ENCODE measurements at regions not wholly inside any gene's neighbourhood (a gene's known extent, or its start where the extent isn't known, plus 50 kb on each side); places are given as distances from the start of the nearest gene placed in this dataset.

- Histone ChIP-seq H4K20me1 (ENCODE audit: insufficient read depth, low read length) (no peaks in the 10 kb centered on the region), H3K4me1 (ENCODE audit: insufficient read depth, low read length, severe bottlenecking) (no peaks in the 10 kb centered on the region), H3K9me3 (ENCODE audit: low read length) (no peaks in the 10 kb centered on the region), H3K9me2 (ENCODE audit: low read depth, low read length) (no peaks in the 10 kb centered on the region), H3K27me3 (ENCODE audit: insufficient read depth, low read length) (no peaks in the 10 kb centered on the region), H3F3A (ENCODE audit: insufficient read depth, low read length) (no peaks in the 10 kb centered on the region), H3K4me2 (ENCODE audit: low read length) (no peak overlapping the region), H3K9ac (ENCODE audit: low read length) (no peak overlapping the region), H3K36me3 (ENCODE audit: insufficient read depth, low read length) (no peaks in the 10 kb centered on the region), H3K4me3 (ENCODE audit: low read depth, low read length, poor library complexity, severe bottlenecking) (no peak overlapping the region), H3K27ac (ENCODE audit: low read depth, low read length, poor library complexity, severe bottlenecking) (no peak overlapping the region), H3K79me2 (ENCODE audit: insufficient read depth, low read length) (no peaks in the 10 kb centered on the region), H2AFZ (ENCODE audit: low read length) (no peak overlapping the region)
- TF ChIP-seq CTCF (IDR thresholded peaks at IDR 0.05; ENCODE audit: low read length), result no peak
- no peak for TF ChIP-seq EZH2 (IDR thresholded peaks at IDR 0.05; ENCODE audit: borderline replicate concordance, low read length)
Measured at GRCh38 chr4:151613290-151613689, 147.5 kb downstream of the GATB start.

DNA sequence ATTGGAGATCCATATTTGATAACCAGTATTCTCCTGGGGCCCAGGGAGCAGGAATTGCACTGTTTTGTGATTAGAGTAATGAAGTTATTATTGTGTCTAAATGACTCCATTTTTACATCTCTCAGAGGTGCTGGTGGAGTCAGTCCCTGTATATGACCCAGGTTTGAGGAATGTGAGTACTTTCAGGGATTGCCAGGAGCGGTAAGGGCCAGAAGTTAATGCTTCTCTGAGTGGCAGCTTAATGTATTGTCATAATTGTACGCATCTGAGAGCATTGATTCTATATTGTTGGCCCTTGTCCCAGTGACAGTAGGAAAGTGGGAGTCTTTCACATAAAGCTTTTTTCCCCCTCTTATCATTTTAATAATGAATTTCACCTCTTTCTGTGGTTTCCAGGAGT, 146.2 kb downstream of the GATB start:
- Histone ChIP-seq H3K4me1 (ENCODE audit: insufficient read depth, low read length, severe bottlenecking) (no peaks in the 10 kb centered on the region), H3K79me2 (ENCODE audit: insufficient read depth, low read length) (no peaks in the 10 kb centered on the region), H3F3A (ENCODE audit: insufficient read depth, low read length) (no peaks in the 10 kb centered on the region), H3K27me3 (ENCODE audit: insufficient read depth, low read length) (no peaks in the 10 kb centered on the region), H3K4me2 (ENCODE audit: low read length) (no peak overlapping the region), H3K9me3 (ENCODE audit: low read length) (no peaks in the 10 kb centered on the region), H3K9ac (ENCODE audit: low read length) (no peak overlapping the region), H2AFZ (ENCODE audit: low read length) (no peak overlapping the region), H3K36me3 (ENCODE audit: insufficient read depth, low read length) (no peaks in the 10 kb centered on the region), H3K9me2 (ENCODE audit: low read depth, low read length) (no peaks in the 10 kb centered on the region), H3K27ac (ENCODE audit: low read depth, low read length, poor library complexity, severe bottlenecking) (no peak overlapping the region), H4K20me1 (ENCODE audit: insufficient read depth, low read length) (no peaks in the 10 kb centered on the region), H3K4me3 (ENCODE audit: low read depth, low read length, poor library complexity, severe bottlenecking) (no peak overlapping the region)
- TF ChIP-seq CTCF (IDR thresholded peaks at IDR 0.05; ENCODE audit: low read length), result no peak
- no peak for TF ChIP-seq EZH2 (IDR thresholded peaks at IDR 0.05; ENCODE audit: borderline replicate concordance, low read length)

DNA sequence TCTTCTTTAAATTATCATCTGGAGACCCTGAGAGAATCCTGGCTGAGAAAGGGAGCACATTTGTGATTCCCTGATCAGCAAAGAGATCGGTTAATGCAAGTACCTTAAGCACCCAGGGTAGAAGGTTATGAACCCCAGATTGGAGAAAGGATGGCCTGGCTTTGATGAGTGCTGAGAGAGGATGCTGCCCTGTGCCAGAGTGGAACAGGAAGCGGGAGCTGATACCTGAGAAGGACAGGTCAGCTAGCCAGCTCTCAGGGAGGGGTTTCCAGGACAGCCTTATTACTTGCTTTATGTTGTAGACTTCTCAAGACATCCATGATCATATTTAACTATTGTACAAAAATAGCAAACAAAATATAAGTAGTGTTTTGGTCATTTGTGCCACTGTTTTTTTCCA, 141.9 kb downstream of the GATB start:
- H3F3A ChIP-seq (ENCODE audit: insufficient read depth, low read length), result no peaks in the 10 kb centered on the region
- no peaks in the 10 kb centered on the region for H3K79me2 ChIP-seq (ENCODE audit: insufficient read depth, low read length)
- H3K27ac ChIP-seq (ENCODE audit: low read depth, low read length, poor library complexity, severe bottlenecking), result no peak overlapping the region
- no peaks in the 10 kb centered on the region for H3K27me3 ChIP-seq (ENCODE audit: insufficient read depth, low read length)
- no peak overlapping the region for H3K4me3 ChIP-seq (ENCODE audit: low read depth, low read length, poor library complexity, severe bottlenecking)
- H3K9ac ChIP-seq (ENCODE audit: low read length), result no peak overlapping the region
- no peaks in the 10 kb centered on the region for H4K20me1 ChIP-seq (ENCODE audit: insufficient read depth, low read length)
- no peak overlapping the region for H2AFZ ChIP-seq (ENCODE audit: low read length)
- no peaks in the 10 kb centered on the region for H3K4me1 ChIP-seq (ENCODE audit: insufficient read depth, low read length, severe bottlenecking)
- no peaks in the 10 kb centered on the region for H3K36me3 ChIP-seq (ENCODE audit: insufficient read depth, low read length)
- H3K9me3 ChIP-seq (ENCODE audit: low read length), result no peaks in the 10 kb centered on the region
- no peak for TF ChIP-seq EZH2 (IDR thresholded peaks at IDR 0.05; ENCODE audit: borderline replicate concordance, low read length)
- no peak for TF ChIP-seq CTCF (IDR thresholded peaks at IDR 0.05; ENCODE audit: low read length)
- H3K4me2 ChIP-seq (ENCODE audit: low read length), result no peak overlapping the region
- H3K9me2 ChIP-seq (ENCODE audit: low read depth, low read length), result no peaks in the 10 kb centered on the region
